Astrocyte (in vitro differentiated cells and primary cell): ENCODE measurements at regions not wholly inside any gene's neighbourhood (a gene's known extent, or its start where the extent isn't known, plus 50 kb on each side); places are given as distances from the start of the nearest gene placed in this dataset.

ENCODE experiments used
- DNase-seq: peaks from one replicate; pipeline ENCODE4 v3.0.0-alpha.2; 2010; ENCODE audit warnings: low read depth
- FAIRE-seq: peaks from 2 replicates; lab custom pipeline; 2011; peaks lifted over from hg19 to GRCh38; lab: Jason Lieb, UNC
- H2AFZ ChIP-seq: 2 replicates; pipeline ENCODE4 v1.6.0; 2012; ENCODE audit warnings: low read depth, low read length, inconsistent platforms
- H3K27ac ChIP-seq: 2 replicates; pipeline ENCODE4 v1.5.1; 2011; ENCODE audit warnings: low read depth, low read length, inconsistent platforms
- H3K27me3 ChIP-seq: 2 replicates; pipeline ENCODE4 v1.6.0; 2011; ENCODE audit warnings: low read length, inconsistent platforms; ENCODE audit not compliant: insufficient read depth
- H3K36me3 ChIP-seq: 2 replicates; pipeline ENCODE4 v1.5.1; 2011; ENCODE audit warnings: low read length, inconsistent platforms; ENCODE audit not compliant: insufficient read depth
- H3K4me1 ChIP-seq: 2 replicates; pipeline ENCODE4 v1.5.1; 2011; ENCODE audit warnings: low read length, inconsistent platforms; ENCODE audit not compliant: insufficient read depth
- H3K4me2 ChIP-seq: 2 replicates; pipeline ENCODE4 v1.6.0; 2012; ENCODE audit warnings: low read length, inconsistent platforms
- H3K4me3 ChIP-seq: 2 replicates; pipeline ENCODE4 v1.5.1; 2011; ENCODE audit warnings: low read depth, mild to moderate bottlenecking, low read length, inconsistent platforms; ENCODE audit not compliant: insufficient read depth
- H3K79me2 ChIP-seq: 2 replicates; pipeline ENCODE4 v1.6.0; 2012; ENCODE audit warnings: mild to moderate bottlenecking, low read length, inconsistent platforms; ENCODE audit not compliant: insufficient read depth
- H3K9ac ChIP-seq: 2 replicates; pipeline ENCODE4 v1.6.0; 2012; ENCODE audit warnings: mild to moderate bottlenecking, low read length, inconsistent platforms
- H3K9me3 ChIP-seq: 2 replicates; pipeline ENCODE4 v1.5.1; 2012; ENCODE audit warnings: low read depth, mild to moderate bottlenecking, low read length, inconsistent platforms; ENCODE audit not compliant: insufficient read depth
- H4K20me1 ChIP-seq: 2 replicates; pipeline ENCODE4 v1.6.0; 2012; ENCODE audit warnings: low read length, inconsistent platforms; ENCODE audit not compliant: insufficient read depth
- H3K27ac Mint-ChIP-seq: one replicate; pipeline ENCODE4 v1.8.0; 2021; ENCODE audit warnings: mild to moderate bottlenecking, mixed read lengths; ENCODE audit not compliant: unreplicated experiment
- H3K27me3 Mint-ChIP-seq: one replicate; pipeline ENCODE4 v1.8.0; 2021; ENCODE audit warnings: low read depth, mixed read lengths; ENCODE audit not compliant: unreplicated experiment
- H3K36me3 Mint-ChIP-seq: one replicate; pipeline ENCODE4 v1.8.0; 2021; ENCODE audit warnings: low read depth, mixed read lengths; ENCODE audit not compliant: unreplicated experiment
- H3K4me1 Mint-ChIP-seq: one replicate; pipeline ENCODE4 v1.8.0; 2021; ENCODE audit warnings: low read depth, mixed read lengths; ENCODE audit not compliant: unreplicated experiment
- H3K4me3 Mint-ChIP-seq: one replicate; pipeline ENCODE4 v1.8.0; 2021; ENCODE audit warnings: mild to moderate bottlenecking, moderate library complexity, mixed read lengths; ENCODE audit not compliant: unreplicated experiment
- H3K9me3 Mint-ChIP-seq: one replicate; pipeline ENCODE4 v1.8.0; 2021; ENCODE audit warnings: mild to moderate bottlenecking, mixed read lengths; ENCODE audit not compliant: unreplicated experiment
- EZH2 ChIP-seq: IDR thresholded peaks from 2 replicates; pipeline ENCODE4 v1.6.1; 2012; ENCODE audit warnings: mild to moderate bottlenecking, low read length, inconsistent platforms; ENCODE audit not compliant: insufficient read depth
- TF ChIP-seq, protein P1 (sequence below): IDR thresholded peaks from 2 replicates; pipeline ENCODE4 v1.5.1; 2011; ENCODE audit warnings: low read depth, mild to moderate bottlenecking, inconsistent platforms, low read length, moderate library complexity; ENCODE audit not compliant: insufficient read depth

DNA sequence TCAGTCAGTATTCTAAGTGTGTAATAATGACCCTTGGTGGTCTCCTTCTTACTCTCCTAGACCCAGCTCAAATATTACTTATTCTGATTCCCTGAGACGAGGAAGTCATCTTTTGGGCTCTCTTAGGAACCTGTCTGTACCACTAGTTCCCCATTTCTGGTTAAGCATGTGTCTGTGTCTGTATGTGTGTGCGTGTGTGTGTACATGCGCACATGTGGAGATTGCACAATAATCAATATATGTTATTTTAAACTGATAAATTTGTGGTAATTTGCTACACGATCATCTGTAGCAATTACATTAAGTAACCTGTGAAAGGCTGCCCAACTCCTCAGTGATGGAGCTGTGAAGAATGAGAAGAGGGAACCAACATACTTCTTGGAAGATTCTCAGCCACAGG, 132.2 kb downstream of the ASCL4 start:
- Mint-ChIP-seq H3K36me3 (no peaks in the 10 kb centered on the region), H3K4me1 (peaks cover under 1% of the 10 kb centered on the region), H3K9me3 (no peaks in the 10 kb centered on the region), H3K27ac (no peak overlapping the region), H3K27me3 (peaks cover 52% of the 10 kb centered on the region), H3K4me3 (no peak overlapping the region)
- H2AFZ ChIP-seq: no peak overlapping the region
- FAIRE-seq: no peak
- H4K20me1 ChIP-seq: no peaks in the 10 kb centered on the region
- H3K27me3 ChIP-seq: peaks cover 13% of the 10 kb centered on the region
- no peaks in the 10 kb centered on the region for H3K4me1 ChIP-seq
- DNase-seq: no peak
- no peaks in the 10 kb centered on the region for H3K9me3 ChIP-seq
- H3K4me2 ChIP-seq: no peak overlapping the region
- no peaks in the 10 kb centered on the region for H3K36me3 ChIP-seq
- no peaks in the 10 kb centered on the region for H3K79me2 ChIP-seq
- H3K4me3 ChIP-seq: no peak overlapping the region
- no peak for TF ChIP-seq EZH2
- no peak overlapping the region for H3K9ac ChIP-seq
- no peak overlapping the region for H3K27ac ChIP-seq

DNA sequence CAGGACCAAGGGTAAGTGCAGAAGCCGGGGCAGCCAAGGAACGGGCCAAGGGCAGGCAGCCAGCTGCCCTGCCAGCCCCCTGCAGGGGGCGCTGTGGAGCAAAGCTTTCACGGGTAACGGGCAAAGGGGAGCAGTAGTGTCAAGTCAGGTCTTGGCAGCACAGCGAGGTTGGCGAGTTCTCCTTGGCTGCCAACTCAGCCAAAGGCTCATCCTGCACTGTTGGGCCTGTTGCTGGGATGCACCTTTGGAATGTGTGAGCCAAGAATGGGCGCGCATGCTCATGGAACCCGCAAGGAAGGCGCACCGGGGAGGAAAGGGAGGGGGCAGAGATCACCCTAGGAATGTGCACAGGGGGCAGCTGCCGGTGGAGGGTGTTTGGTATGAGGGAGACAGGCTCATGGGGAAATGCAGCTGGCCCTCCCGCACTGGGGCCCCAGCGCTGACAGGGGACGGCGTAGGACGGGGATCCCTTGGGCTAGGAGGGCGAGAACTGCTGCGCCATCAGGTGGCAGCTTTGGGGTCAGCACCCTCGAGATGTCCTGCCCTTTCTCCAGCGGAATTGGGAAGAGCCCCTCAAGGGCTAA, 138.0 kb downstream of the ASCL4 start:
- Mint-ChIP-seq H3K4me3 (peak overlapping the region; percentile 89), H3K27ac (no peak overlapping the region), H3K9me3 (no peaks in the 10 kb centered on the region), H3K36me3 (no peaks in the 10 kb centered on the region), H3K4me1 (no peaks in the 10 kb centered on the region), H3K27me3 (peaks cover 59% of the 10 kb centered on the region)
- DNase-seq (no peak), FAIRE-seq (no peak)
- H3K79me2 ChIP-seq: no peaks in the 10 kb centered on the region
- H3K36me3 ChIP-seq: no peaks in the 10 kb centered on the region
- H3K4me1 ChIP-seq: no peaks in the 10 kb centered on the region
- peaks cover 2% of the 10 kb centered on the region for H3K27me3 ChIP-seq
- no peak overlapping the region for H3K27ac ChIP-seq
- no peak overlapping the region for H3K9ac ChIP-seq
- no peaks in the 10 kb centered on the region for H4K20me1 ChIP-seq
- H2AFZ ChIP-seq: no peak overlapping the region
- no peak overlapping the region for H3K4me3 ChIP-seq
- no peaks in the 10 kb centered on the region for H3K9me3 ChIP-seq
- peak overlapping the region; percentile 22 for H3K4me2 ChIP-seq
- TF ChIP-seq, protein P1, sequence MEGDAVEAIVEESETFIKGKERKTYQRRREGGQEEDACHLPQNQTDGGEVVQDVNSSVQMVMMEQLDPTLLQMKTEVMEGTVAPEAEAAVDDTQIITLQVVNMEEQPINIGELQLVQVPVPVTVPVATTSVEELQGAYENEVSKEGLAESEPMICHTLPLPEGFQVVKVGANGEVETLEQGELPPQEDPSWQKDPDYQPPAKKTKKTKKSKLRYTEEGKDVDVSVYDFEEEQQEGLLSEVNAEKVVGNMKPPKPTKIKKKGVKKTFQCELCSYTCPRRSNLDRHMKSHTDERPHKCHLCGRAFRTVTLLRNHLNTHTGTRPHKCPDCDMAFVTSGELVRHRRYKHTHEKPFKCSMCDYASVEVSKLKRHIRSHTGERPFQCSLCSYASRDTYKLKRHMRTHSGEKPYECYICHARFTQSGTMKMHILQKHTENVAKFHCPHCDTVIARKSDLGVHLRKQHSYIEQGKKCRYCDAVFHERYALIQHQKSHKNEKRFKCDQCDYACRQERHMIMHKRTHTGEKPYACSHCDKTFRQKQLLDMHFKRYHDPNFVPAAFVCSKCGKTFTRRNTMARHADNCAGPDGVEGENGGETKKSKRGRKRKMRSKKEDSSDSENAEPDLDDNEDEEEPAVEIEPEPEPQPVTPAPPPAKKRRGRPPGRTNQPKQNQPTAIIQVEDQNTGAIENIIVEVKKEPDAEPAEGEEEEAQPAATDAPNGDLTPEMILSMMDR: peak; percentile 39
- no peak for TF ChIP-seq EZH2

DNA sequence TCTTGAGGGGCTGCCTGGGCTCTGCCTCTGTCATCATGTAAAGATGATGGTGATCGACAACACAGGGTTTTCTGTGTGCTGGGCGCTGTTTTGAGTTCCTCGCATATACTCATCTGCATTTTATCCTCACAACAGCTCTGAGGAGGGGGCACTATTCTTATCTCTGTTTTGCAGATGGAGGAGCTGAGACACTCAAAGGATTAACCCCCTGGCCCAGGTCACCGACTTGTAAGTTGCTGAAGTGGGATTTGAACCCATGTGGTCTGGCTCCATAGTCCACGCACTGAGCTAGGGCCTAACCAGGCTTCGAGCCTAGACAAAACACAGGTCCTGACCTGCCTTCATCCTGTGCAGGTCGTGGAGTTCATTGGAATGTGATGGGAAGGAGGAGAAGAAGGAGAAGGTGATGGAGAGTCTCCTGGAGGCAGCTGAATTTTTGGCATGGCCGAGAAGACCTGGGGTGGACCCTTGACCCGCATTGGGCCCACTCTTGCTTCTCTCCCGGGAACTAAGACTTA, 140.0 kb downstream of the ASCL4 start:
- Histone ChIP-seq H3K27me3 (peaks cover 2% of the 10 kb centered on the region), H3K9ac (no peak overlapping the region), H3K79me2 (no peaks in the 10 kb centered on the region), H3K4me3 (no peak overlapping the region), H3K27ac (no peak overlapping the region), H3K9me3 (no peaks in the 10 kb centered on the region), H2AFZ (no peak overlapping the region), H4K20me1 (no peaks in the 10 kb centered on the region), H3K4me1 (no peaks in the 10 kb centered on the region), H3K4me2 (no peak overlapping the region), H3K36me3 (no peaks in the 10 kb centered on the region)
- TF ChIP-seq EZH2: no peak
- TF ChIP-seq, protein P1: no peak
- DNase-seq (no peak), FAIRE-seq (no peak)
- Mint-ChIP-seq H3K4me3 (no peak overlapping the region), H3K9me3 (no peaks in the 10 kb centered on the region), H3K27me3 (peaks cover 56% of the 10 kb centered on the region), H3K36me3 (no peaks in the 10 kb centered on the region), H3K4me1 (no peaks in the 10 kb centered on the region), H3K27ac (no peak overlapping the region)
